Esophagus squamous epithelium (tissue), 5 donors: ENCODE measurements at regions not wholly inside any gene's neighbourhood (a gene's known extent, or its start where the extent isn't known, plus 50 kb on each side); places are given as distances from the start of the nearest gene placed in this dataset.

Source experiments
- DNase-seq: peaks from one replicate; lab custom pipeline; 2025; lab: John Stamatoyannopoulos, UW
- H3K27ac ChIP-seq, 4 donors: fragments of 200-600 bp; sonication (generic); one replicate each; pipeline ENCODE4 v1.5.1; 2016 to 2019; ENCODE audit warnings: mild to moderate bottlenecking in 1 of 4
- H3K27me3 ChIP-seq, 4 donors: fragments of 200-600 bp; sonication (generic); 1 replicate in 3 of 4; 2 replicates in 1 of 4; pipeline versions ENCODE4 v1.5.1 to v1.6.0; 2017 to 2021; ENCODE audit warnings: antibody characterized with exemption in 1 of 4
- H3K36me3 ChIP-seq, 3 donors: fragments of 200-600 bp; sonication (generic); one replicate each; pipeline ENCODE4 v1.5.1; 2016 to 2019
- H3K4me1 ChIP-seq, 3 donors: fragments of 200-600 bp; sonication (generic); one replicate each; pipeline ENCODE4 v1.5.1; 2017 to 2019
- H3K4me3 ChIP-seq, 4 donors: fragments of 200-600 bp; sonication (generic); 1 replicate in 3 of 4; 2 replicates in 1 of 4; pipeline ENCODE4 v1.5.1; 2016 to 2019; ENCODE audit warnings: mild to moderate bottlenecking in 2 of 4, moderate library complexity in 1 of 4
- H3K9me3 ChIP-seq, 3 donors: fragments of 200-600 bp; sonication (generic); one replicate each; pipeline ENCODE4 v1.5.1; 2016 to 2019
- POLR2A ChIP-seq, 4 donors: fragments of 450-650 bp; IDR thresholded peaks; one replicate each; pipeline ENCODE4 v1.6.1; 2017; ENCODE audit warnings: antibody characterized with exemption in 4 of 4, mild to moderate bottlenecking in 4 of 4, moderate library complexity in 3 of 4
- WGBS, 2 donors: methylation state at CpG; one replicate each; pipeline ENCODE4 v1.1.5; 2018; 5-methylcytosine and 5-hydroxymethylcytosine counted together
- intact Hi-C: fragments of 100-400 bp; cut with DNase I; formaldehyde crosslinking; loops from one replicate; pipeline ENCODE4 v1.15.0; 2022
- TF ChIP-seq, protein P1 (sequence below), 6 experiments: fragments of 450-650 bp in 4 of 6; fragments of 200-600 bp in 2 of 6; sonication (generic) in 2 of 6; IDR thresholded peaks; one replicate each; pipeline ENCODE4 v1.5.1; 2016 to 2019; ENCODE audit warnings: antibody characterized with exemption in 6 of 6, mild to moderate bottlenecking in 4 of 6, moderate library complexity in 4 of 6
- donor health status: DM: yes; HTN: yes; CAD: no.

- 76 to 81% methylated on average over 4 of the region's 4 CpGs for WGBS, 2 donors
- H3K27ac ChIP-seq: no peak overlapping the region
- no peaks in the 10 kb centered on the region for H3K4me1 ChIP-seq
- no peak for DNase-seq
- H3K4me3 ChIP-seq: no peak overlapping the region
- TF ChIP-seq, protein P1, sequence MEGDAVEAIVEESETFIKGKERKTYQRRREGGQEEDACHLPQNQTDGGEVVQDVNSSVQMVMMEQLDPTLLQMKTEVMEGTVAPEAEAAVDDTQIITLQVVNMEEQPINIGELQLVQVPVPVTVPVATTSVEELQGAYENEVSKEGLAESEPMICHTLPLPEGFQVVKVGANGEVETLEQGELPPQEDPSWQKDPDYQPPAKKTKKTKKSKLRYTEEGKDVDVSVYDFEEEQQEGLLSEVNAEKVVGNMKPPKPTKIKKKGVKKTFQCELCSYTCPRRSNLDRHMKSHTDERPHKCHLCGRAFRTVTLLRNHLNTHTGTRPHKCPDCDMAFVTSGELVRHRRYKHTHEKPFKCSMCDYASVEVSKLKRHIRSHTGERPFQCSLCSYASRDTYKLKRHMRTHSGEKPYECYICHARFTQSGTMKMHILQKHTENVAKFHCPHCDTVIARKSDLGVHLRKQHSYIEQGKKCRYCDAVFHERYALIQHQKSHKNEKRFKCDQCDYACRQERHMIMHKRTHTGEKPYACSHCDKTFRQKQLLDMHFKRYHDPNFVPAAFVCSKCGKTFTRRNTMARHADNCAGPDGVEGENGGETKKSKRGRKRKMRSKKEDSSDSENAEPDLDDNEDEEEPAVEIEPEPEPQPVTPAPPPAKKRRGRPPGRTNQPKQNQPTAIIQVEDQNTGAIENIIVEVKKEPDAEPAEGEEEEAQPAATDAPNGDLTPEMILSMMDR (IDR thresholded peaks at IDR 0.05): no peak
- no peak for TF ChIP-seq POLR2A (IDR thresholded peaks at IDR 0.05)
- intact Hi-C loops: no loop called here
- H3K27me3 ChIP-seq: no peaks in the 10 kb centered on the region
- no peaks in the 10 kb centered on the region for H3K9me3 ChIP-seq
- H3K36me3 ChIP-seq: no peaks in the 10 kb centered on the region
These were observed 80.0 kb downstream of the S1PR1 start for GRCh38 chr1:101316799-101317198.

- 88 to 90% methylated on average over 3 of the region's 3 CpGs for WGBS, 2 donors
- intact Hi-C loops: no loop called here
- H3K4me3 ChIP-seq: no peak overlapping the region
These were observed 80.8 kb downstream of the S1PR1 start for GRCh38 chr1:101317590-101317989.

GRCh38 chr1:101323535-101323934 lies 86.7 kb downstream of the S1PR1 start:
- DNase-seq: no peak
- intact Hi-C loops: no loop called here
- TF ChIP-seq, protein P1 (IDR thresholded peaks at IDR 0.05): no peak
- TF ChIP-seq POLR2A (IDR thresholded peaks at IDR 0.05): no peak
- Histone ChIP-seq H3K4me1 (no peaks in the 10 kb centered on the region), H3K36me3 (no peaks in the 10 kb centered on the region), H3K27ac (no peak overlapping the region), H3K9me3 (no peaks in the 10 kb centered on the region), H3K4me3 (no peak overlapping the region), H3K27me3 (no peaks in the 10 kb centered on the region)
- 89 to 90% methylated on average over 1 of the region's 1 CpG for WGBS, 2 donors

More at GRCh38 chr1:101317590-101317989, 80.8 kb downstream of the S1PR1 start:
- no peaks in the 10 kb centered on the region for H3K36me3 ChIP-seq
- H3K27me3 ChIP-seq: no peaks in the 10 kb centered on the region
- DNase-seq: no peak
- H3K27ac ChIP-seq: no peak overlapping the region
- TF ChIP-seq, protein P1 (IDR thresholded peaks at IDR 0.05): no peak
- no peak for TF ChIP-seq POLR2A (IDR thresholded peaks at IDR 0.05)
- no peaks in the 10 kb centered on the region for H3K9me3 ChIP-seq
- H3K4me1 ChIP-seq: no peaks in the 10 kb centered on the region

GRCh38 chr1:101325144-101325543 lies 88.3 kb downstream of the S1PR1 start:
- no peaks in the 10 kb centered on the region for H3K4me1 ChIP-seq
- intact Hi-C loops: no loop called here
- no peaks in the 10 kb centered on the region for H3K27me3 ChIP-seq
- no peak overlapping the region for H3K4me3 ChIP-seq
- no peaks in the 10 kb centered on the region for H3K36me3 ChIP-seq
- DNase-seq: no peak
- WGBS, 2 donors: 71 to 84% methylated on average over 1 of the region's 1 CpG
- no peaks in the 10 kb centered on the region for H3K9me3 ChIP-seq
- TF ChIP-seq, protein P1 (IDR thresholded peaks at IDR 0.05): no peak
- no peak for TF ChIP-seq POLR2A (IDR thresholded peaks at IDR 0.05)
- H3K27ac ChIP-seq: no peak overlapping the region

DNA sequence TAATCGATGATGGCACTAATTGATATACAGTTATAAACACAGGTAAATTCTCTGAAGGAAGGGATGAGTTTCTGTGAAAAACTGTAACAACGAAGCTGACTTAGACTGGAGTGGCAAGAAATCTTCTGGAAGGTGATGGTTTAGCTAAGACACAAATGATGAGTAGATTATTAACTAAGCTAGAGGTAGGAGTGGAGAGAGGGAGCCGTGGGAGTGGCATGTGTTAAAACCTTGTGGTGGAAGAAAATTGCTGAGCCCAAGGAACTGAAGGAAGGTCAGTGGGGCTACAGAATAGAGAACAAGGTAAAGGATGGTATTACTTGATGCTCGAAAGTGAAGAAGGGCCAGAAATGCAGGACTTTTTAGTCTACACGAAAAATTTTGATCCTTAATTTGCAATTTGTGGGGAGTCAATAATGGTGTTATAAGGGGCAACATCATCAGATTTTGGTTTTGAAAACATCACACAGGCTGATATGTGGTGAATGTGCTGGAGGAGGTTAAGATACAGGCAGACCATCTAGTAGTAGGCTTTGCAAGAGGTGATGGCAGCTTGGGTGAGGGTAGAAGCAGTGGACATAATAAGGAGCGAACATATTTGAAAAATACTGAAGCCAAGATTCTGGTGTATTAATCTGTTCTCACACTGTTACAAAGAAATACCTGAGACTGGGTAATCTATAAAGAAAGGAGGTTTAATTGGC lies 93.8 kb downstream of the S1PR1 start:
- Histone ChIP-seq H3K36me3 (no peaks in the 10 kb centered on the region), H3K4me1 (no peaks in the 10 kb centered on the region), H3K9me3 (no peaks in the 10 kb centered on the region), H3K4me3 (no peak overlapping the region), H3K27ac (no peak overlapping the region), H3K27me3 (no peaks in the 10 kb centered on the region)
- 72% methylated on average over 6 of the region's 6 CpGs for WGBS, 2 donors
- no peak for DNase-seq
- TF ChIP-seq POLR2A (IDR thresholded peaks at IDR 0.05): no peak
- TF ChIP-seq, protein P1 (IDR thresholded peaks at IDR 0.05): no peak
- intact Hi-C loops: no loop called here
